ENCODE measurements at regions not wholly inside any gene's neighbourhood (a gene's known extent, or its start where the extent isn't known, plus 50 kb on each side); places are given as distances from the start of the nearest gene placed in this dataset.

DNA sequence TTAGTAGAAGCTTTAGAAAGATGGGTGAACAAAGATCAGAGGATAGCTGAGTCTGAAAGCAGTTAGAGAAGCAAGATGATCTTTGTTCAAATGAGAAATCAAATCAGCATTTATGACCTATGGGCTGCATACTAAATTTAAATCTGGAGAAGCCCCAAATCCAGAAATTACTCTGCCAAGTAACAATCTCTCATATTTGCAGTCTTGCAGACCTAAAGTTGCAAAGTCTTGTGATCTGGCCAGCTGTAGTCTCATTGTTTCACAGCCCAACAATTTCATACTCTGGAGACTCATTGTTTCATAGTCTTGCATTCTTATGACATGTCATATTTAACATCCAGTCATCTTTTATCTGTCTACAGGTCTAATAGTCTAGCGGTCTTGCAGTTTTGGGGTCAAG, 364.9 kb upstream of the RSPO3 start:
- TF ChIP-seq ZNF558 (tag by site-specific recombination; IDR thresholded peaks at IDR 0.05) (no peak), ZNF623 (tag by site-specific recombination; IDR thresholded peaks at IDR 0.05) (no peak), ZBTB7A (tag by site-specific recombination; IDR thresholded peaks at IDR 0.05; ENCODE audit: low read depth) (no peak), ZNF549 (tag by site-specific recombination; IDR thresholded peaks at IDR 0.05) (no peak), WT1 (tag by site-specific recombination; IDR thresholded peaks at IDR 0.05) (no peak)
- TF ChIP-seq, protein P1, sequence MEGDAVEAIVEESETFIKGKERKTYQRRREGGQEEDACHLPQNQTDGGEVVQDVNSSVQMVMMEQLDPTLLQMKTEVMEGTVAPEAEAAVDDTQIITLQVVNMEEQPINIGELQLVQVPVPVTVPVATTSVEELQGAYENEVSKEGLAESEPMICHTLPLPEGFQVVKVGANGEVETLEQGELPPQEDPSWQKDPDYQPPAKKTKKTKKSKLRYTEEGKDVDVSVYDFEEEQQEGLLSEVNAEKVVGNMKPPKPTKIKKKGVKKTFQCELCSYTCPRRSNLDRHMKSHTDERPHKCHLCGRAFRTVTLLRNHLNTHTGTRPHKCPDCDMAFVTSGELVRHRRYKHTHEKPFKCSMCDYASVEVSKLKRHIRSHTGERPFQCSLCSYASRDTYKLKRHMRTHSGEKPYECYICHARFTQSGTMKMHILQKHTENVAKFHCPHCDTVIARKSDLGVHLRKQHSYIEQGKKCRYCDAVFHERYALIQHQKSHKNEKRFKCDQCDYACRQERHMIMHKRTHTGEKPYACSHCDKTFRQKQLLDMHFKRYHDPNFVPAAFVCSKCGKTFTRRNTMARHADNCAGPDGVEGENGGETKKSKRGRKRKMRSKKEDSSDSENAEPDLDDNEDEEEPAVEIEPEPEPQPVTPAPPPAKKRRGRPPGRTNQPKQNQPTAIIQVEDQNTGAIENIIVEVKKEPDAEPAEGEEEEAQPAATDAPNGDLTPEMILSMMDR (tag by site-specific recombination; IDR thresholded peaks at IDR 0.05) = no peak
- TF ChIP-seq, protein P2, sequence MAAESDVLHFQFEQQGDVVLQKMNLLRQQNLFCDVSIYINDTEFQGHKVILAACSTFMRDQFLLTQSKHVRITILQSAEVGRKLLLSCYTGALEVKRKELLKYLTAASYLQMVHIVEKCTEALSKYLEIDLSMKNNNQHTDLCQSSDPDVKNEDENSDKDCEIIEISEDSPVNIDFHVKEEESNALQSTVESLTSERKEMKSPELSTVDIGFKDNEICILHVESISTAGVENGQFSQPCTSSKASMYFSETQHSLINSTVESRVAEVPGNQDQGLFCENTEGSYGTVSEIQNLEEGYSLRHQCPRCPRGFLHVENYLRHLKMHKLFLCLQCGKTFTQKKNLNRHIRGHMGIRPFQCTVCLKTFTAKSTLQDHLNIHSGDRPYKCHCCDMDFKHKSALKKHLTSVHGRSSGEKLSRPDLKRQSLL (tag by site-specific recombination; IDR thresholded peaks at IDR 0.05) = no peak

Data from HEK293 (cell line).